ENCODE measurements at regions not wholly inside any gene's neighbourhood (a gene's known extent, or its start where the extent isn't known, plus 50 kb on each side); places are given as distances from the start of the nearest gene placed in this dataset.

GRCh38 chr12:77210724-77211123, 145.4 kb upstream of the E2F7 start:
- TF ChIP-seq CTCF (IDR thresholded peaks at IDR 0.05; ENCODE audit: insufficient read depth, low read depth, low read length) = no peak
- ChIA-PET CTCF (no interaction called here), POLR2A (no interaction called here)
- Histone ChIP-seq H3K36me3 (ENCODE audit: control insufficient read depth, insufficient read depth, low read length) (no peaks in the 10 kb centered on the region), H3K4me3 (ENCODE audit: low read depth, low read length) (no peak overlapping the region), H3K27me3 (ENCODE audit: control insufficient read depth, insufficient read depth, low read length) (no peaks in the 10 kb centered on the region)
- no peak for DNase-seq (ENCODE audit: low read depth)

- CTCF ChIA-PET = no interaction called here
Measured at GRCh38 chr12:77204083-77204482, 138.7 kb upstream of the E2F7 start.

GRCh38 chr12:77202457-77203060, 137.2 kb upstream of the E2F7 start:
- no peaks in the 10 kb centered on the region for H3K36me3 ChIP-seq (ENCODE audit: control insufficient read depth, insufficient read depth, low read length)
- TF ChIP-seq CTCF (IDR thresholded peaks at IDR 0.05; ENCODE audit: insufficient read depth, low read depth, low read length) = no peak
- no peaks in the 10 kb centered on the region for H3K27me3 ChIP-seq (ENCODE audit: control insufficient read depth, insufficient read depth, low read length)
- DNase-seq (ENCODE audit: low read depth) = no peak
- no peak overlapping the region for H3K4me3 ChIP-seq (ENCODE audit: low read depth, low read length)
- ChIA-PET POLR2A (no interaction called here), CTCF (no interaction called here)

More at GRCh38 chr12:77204083-77204482, 138.7 kb upstream of the E2F7 start:
- H3K4me3 ChIP-seq (ENCODE audit: low read depth, low read length) = no peak overlapping the region
- H3K36me3 ChIP-seq (ENCODE audit: control insufficient read depth, insufficient read depth, low read length) = no peaks in the 10 kb centered on the region
- POLR2A ChIA-PET = no interaction called here
- no peaks in the 10 kb centered on the region for H3K27me3 ChIP-seq (ENCODE audit: control insufficient read depth, insufficient read depth, low read length)
- no peak for DNase-seq (ENCODE audit: low read depth)
- TF ChIP-seq CTCF (IDR thresholded peaks at IDR 0.05; ENCODE audit: insufficient read depth, low read depth, low read length) = 0 out of 2 replicates have a peak, but pooled peaks have one; percentile 3

- H3K27me3 ChIP-seq (ENCODE audit: control insufficient read depth, insufficient read depth, low read length) = no peaks in the 10 kb centered on the region
- POLR2A ChIA-PET = no interaction called here
- DNase-seq (ENCODE audit: low read depth) = peak; percentile 65
- no peak for TF ChIP-seq CTCF (IDR thresholded peaks at IDR 0.05; ENCODE audit: insufficient read depth, low read depth, low read length)
- no peaks in the 10 kb centered on the region for H3K36me3 ChIP-seq (ENCODE audit: control insufficient read depth, insufficient read depth, low read length)
- CTCF ChIA-PET = no interaction called here
- H3K4me3 ChIP-seq (ENCODE audit: low read depth, low read length) = no peak overlapping the region
Measured at GRCh38 chr12:77189901-77190416, 124.6 kb upstream of the E2F7 start.

- ChIA-PET POLR2A (no interaction called here), CTCF (no interaction called here)
- DNase-seq (ENCODE audit: low read depth) = peak; percentile 46
- no peak for TF ChIP-seq CTCF (IDR thresholded peaks at IDR 0.05; ENCODE audit: insufficient read depth, low read depth, low read length)
- H3K27me3 ChIP-seq (ENCODE audit: control insufficient read depth, insufficient read depth, low read length) = no peaks in the 10 kb centered on the region
- no peaks in the 10 kb centered on the region for H3K36me3 ChIP-seq (ENCODE audit: control insufficient read depth, insufficient read depth, low read length)
- H3K4me3 ChIP-seq (ENCODE audit: low read depth, low read length) = no peak overlapping the region
Measured at GRCh38 chr12:77189458-77189857, 124.1 kb upstream of the E2F7 start.
